ENCODE measurements at regions not wholly inside any gene's neighbourhood (a gene's known extent, or its start where the extent isn't known, plus 50 kb on each side); places are given as distances from the start of the nearest gene placed in this dataset.

DNA sequence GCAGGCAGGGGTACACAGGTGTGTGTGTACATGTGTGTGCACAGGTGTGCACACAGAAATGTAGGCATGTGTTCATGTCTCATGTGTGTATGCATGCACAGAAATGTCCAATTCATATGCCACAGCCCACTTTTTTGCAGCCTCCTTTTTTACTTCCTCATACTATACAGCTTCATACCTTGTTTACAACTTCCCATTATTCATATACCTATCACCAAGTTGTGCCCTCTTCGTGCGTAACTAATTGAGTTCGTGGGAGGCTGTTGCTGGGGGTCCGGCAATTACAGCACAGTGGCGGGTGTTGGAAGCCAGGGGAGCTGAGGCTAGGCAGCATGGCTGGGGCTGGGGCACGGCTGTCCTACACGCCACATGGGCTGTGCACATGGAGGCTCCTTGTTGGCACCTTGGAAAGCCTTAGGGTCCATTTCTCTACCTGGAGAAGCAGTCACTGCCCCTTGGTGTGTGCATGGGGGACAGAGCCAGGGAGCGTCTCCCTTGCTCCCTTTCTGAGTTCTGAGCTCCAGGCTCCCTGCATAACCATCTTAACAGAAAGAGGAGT is 266.7 kb downstream of the ENGASE start:
- Histone ChIP-seq H3K9me3 (ENCODE audit: control insufficient read depth, insufficient read depth, low read depth, low read length) (no peaks in the 10 kb centered on the region), H3K4me1 (ENCODE audit: control insufficient read depth, insufficient read depth, low read length) (no peaks in the 10 kb centered on the region), H3K27me3 (ENCODE audit: control insufficient read depth, insufficient read depth, low read length) (peaks cover 52% of the 10 kb centered on the region), H3K36me3 (ENCODE audit: control insufficient read depth, insufficient read depth, low read length) (no peaks in the 10 kb centered on the region), H3K4me3 (ENCODE audit: low read depth in 2 of 2, low read length in 2 of 2) (no peak overlapping the region), H3K27ac (ENCODE audit: low read length) (no peak overlapping the region)
- BruUV-seq (replicated peaks) = no TSS peak
- POLR2A ChIA-PET = no interaction called here
- DNase-seq (ENCODE audit: low read depth, low spot score) (no peak), ATAC-seq (no peak)
- no peak for TF ChIP-seq TCF7L2 (IDR thresholded peaks at IDR 0.05; ENCODE audit: low read depth, low read length)
- TF ChIP-seq, protein P1, sequence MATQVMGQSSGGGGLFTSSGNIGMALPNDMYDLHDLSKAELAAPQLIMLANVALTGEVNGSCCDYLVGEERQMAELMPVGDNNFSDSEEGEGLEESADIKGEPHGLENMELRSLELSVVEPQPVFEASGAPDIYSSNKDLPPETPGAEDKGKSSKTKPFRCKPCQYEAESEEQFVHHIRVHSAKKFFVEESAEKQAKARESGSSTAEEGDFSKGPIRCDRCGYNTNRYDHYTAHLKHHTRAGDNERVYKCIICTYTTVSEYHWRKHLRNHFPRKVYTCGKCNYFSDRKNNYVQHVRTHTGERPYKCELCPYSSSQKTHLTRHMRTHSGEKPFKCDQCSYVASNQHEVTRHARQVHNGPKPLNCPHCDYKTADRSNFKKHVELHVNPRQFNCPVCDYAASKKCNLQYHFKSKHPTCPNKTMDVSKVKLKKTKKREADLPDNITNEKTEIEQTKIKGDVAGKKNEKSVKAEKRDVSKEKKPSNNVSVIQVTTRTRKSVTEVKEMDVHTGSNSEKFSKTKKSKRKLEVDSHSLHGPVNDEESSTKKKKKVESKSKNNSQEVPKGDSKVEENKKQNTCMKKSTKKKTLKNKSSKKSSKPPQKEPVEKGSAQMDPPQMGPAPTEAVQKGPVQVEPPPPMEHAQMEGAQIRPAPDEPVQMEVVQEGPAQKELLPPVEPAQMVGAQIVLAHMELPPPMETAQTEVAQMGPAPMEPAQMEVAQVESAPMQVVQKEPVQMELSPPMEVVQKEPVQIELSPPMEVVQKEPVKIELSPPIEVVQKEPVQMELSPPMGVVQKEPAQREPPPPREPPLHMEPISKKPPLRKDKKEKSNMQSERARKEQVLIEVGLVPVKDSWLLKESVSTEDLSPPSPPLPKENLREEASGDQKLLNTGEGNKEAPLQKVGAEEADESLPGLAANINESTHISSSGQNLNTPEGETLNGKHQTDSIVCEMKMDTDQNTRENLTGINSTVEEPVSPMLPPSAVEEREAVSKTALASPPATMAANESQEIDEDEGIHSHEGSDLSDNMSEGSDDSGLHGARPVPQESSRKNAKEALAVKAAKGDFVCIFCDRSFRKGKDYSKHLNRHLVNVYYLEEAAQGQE (IDR thresholded peaks at IDR 0.05; ENCODE audit: insufficient read depth in 1 of 2, low read depth in 2 of 2, low read length in 1 of 2) = no peak
- TF ChIP-seq SIN3A (IDR thresholded peaks at IDR 0.05; ENCODE audit: borderline replicate concordance, insufficient read depth, low read depth, low read length) = no peak
- no peak for TF ChIP-seq POLR2AphosphoS5 (IDR thresholded peaks at IDR 0.05; ENCODE audit: low read depth, low read length)
- TF ChIP-seq, protein P2, sequence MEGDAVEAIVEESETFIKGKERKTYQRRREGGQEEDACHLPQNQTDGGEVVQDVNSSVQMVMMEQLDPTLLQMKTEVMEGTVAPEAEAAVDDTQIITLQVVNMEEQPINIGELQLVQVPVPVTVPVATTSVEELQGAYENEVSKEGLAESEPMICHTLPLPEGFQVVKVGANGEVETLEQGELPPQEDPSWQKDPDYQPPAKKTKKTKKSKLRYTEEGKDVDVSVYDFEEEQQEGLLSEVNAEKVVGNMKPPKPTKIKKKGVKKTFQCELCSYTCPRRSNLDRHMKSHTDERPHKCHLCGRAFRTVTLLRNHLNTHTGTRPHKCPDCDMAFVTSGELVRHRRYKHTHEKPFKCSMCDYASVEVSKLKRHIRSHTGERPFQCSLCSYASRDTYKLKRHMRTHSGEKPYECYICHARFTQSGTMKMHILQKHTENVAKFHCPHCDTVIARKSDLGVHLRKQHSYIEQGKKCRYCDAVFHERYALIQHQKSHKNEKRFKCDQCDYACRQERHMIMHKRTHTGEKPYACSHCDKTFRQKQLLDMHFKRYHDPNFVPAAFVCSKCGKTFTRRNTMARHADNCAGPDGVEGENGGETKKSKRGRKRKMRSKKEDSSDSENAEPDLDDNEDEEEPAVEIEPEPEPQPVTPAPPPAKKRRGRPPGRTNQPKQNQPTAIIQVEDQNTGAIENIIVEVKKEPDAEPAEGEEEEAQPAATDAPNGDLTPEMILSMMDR (IDR thresholded peaks at IDR 0.05) = no peak
- in situ Hi-C loops (cut with HindIII; ENCODE audit: low pct_unique_long_range_greater_than_20kb, low sequenced_read_pairs) (no loop called here), intact Hi-C loops (cut with micrococcal nuclease; ENCODE audit: unreplicated experiment) (no loop called here)
- CTCF ChIA-PET = no interaction called here

DNA sequence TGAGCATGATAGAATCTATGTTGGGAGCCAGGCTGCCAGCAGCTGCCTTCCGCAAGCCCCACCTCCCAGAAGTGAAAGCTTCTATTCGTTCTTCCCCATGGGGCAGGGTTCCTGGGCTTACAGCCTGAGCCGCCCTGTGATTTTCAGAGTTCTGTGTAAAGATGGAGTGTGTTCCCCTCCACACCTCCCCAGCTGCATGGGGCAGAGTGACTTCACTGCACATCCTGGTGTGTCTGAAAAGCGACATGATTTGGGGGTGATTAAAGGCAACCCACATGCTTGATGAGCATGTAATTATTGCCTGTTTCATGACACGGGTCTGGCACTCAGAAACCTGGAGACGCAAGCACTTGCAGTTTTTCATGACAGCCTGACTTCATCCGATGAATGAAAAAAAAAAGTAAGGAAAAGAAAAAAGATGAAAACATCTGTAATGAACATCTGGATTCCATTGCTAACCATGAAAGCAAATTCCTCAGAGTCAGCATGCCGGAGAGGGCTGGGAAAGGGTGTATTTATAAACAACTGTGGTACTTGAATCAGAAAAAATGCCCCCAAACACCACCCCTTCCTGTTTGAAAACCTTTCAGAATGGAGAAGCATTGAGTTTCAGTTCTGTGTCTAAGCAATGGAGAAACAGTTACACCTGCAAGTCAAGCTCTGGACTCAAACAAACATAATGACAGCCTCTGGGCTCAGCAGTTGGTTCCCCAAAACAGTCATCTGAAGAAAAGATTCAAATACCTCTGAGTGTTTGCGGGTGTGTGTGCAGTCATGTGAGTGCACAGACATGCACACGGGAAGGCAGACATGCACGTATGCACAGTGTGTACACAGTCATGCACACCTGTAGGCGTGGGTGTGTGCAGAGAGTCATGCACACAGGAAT is 266.0 kb downstream of the ENGASE start:
- no TSS peak for BruUV-seq (replicated peaks)
- intact Hi-C loops (cut with micrococcal nuclease; ENCODE audit: unreplicated experiment) (no loop called here), in situ Hi-C loops (cut with HindIII; ENCODE audit: low pct_unique_long_range_greater_than_20kb, low sequenced_read_pairs) (no loop called here)
- POLR2A ChIA-PET = interaction anchor here (0.7 kb wide), 1 partner anchor 268 kb away, joined by 9 read pairs; no protein-coding TSS in a partner anchor
- Histone ChIP-seq H3K4me3 (ENCODE audit: low read depth in 2 of 2, low read length in 2 of 2) (no peak overlapping the region), H3K9me3 (ENCODE audit: control insufficient read depth, insufficient read depth, low read depth, low read length) (no peaks in the 10 kb centered on the region), H3K4me1 (ENCODE audit: control insufficient read depth, insufficient read depth, low read length) (no peaks in the 10 kb centered on the region), H3K27ac (ENCODE audit: low read length) (no peak overlapping the region), H3K27me3 (ENCODE audit: control insufficient read depth, insufficient read depth, low read length) (peaks cover 48% of the 10 kb centered on the region), H3K36me3 (ENCODE audit: control insufficient read depth, insufficient read depth, low read length) (no peaks in the 10 kb centered on the region)
- DNase-seq (ENCODE audit: low read depth, low spot score) (no peak), ATAC-seq (no peak)
- CTCF ChIA-PET = no interaction called here
- TF ChIP-seq POLR2AphosphoS5 (IDR thresholded peaks at IDR 0.05; ENCODE audit: low read depth, low read length) (no peak), SIN3A (IDR thresholded peaks at IDR 0.05; ENCODE audit: borderline replicate concordance, insufficient read depth, low read depth, low read length) (no peak), TCF7L2 (IDR thresholded peaks at IDR 0.05; ENCODE audit: low read depth, low read length) (no peak)
- TF ChIP-seq, protein P2 (IDR thresholded peaks at IDR 0.05) = no peak
- TF ChIP-seq, protein P1 (IDR thresholded peaks at IDR 0.05; ENCODE audit: insufficient read depth in 1 of 2, low read depth in 2 of 2, low read length in 1 of 2) = no peak
